IMR-90 (cell line): ENCODE measurements at regions not wholly inside any gene's neighbourhood (a gene's known extent, or its start where the extent isn't known, plus 50 kb on each side); places are given as distances from the start of the nearest gene placed in this dataset.
"Not testable (repeated sequence)": the region's sequence is repeated elsewhere in the genome, so short reads cannot be mapped to it uniquely, and the experiment has no call there.

Experiments
- ATAC-seq: fragments of 200-7000 bp; cut with Tn5 transposase; 2 replicates; pipeline ENCODE4 v1.9.1; 2020; ENCODE audit warnings: low read depth, mild to moderate bottlenecking, moderate library complexity
- BruUV-seq: library from RNA; stranded (reverse); fragments of 400-500 nt; replicated peaks from 2 replicates; lab custom pipeline; 2021; lab: Mats Ljungman, UMichigan
- CTCF ChIA-PET: fragments of 300-600 bp; formaldehyde crosslinking; extraction: SDS; loops from one replicate; lab custom pipeline; 2021; ENCODE audit warnings: antibody characterized with exemption; lab: Yijun Ruan, JAX
- POLR2A ChIA-PET: fragments of 300-600 bp; sonication (Branson Sonifier 250); formaldehyde crosslinking; loops from one replicate; lab custom pipeline; 2022; ENCODE audit warnings: antibody characterized with exemption; ENCODE audit not compliant: unreplicated experiment; lab: Charles Lee
- DNase-seq: peaks from one replicate; pipeline ENCODE4 v3.0.0; 2013
- H2AFZ ChIP-seq: replicated peaks from 2 replicates; pipeline ENCODE3; 2013; ENCODE audit warnings: low read length, mild to moderate bottlenecking; ENCODE audit not compliant: poor library complexity
- H2AK5ac ChIP-seq: 2 replicates; pipeline ENCODE4 v1.6.1; 2013; ENCODE audit warnings: low read depth, low read length, inconsistent platforms
- H2AK9ac ChIP-seq: replicated peaks from 2 replicates; pipeline ENCODE3; 2013; ENCODE audit warnings: mild to moderate bottlenecking, low read depth, low read length, moderate library complexity; ENCODE audit not compliant: poor library complexity
- H2BK120ac ChIP-seq: 2 replicates; pipeline ENCODE4 v1.6.1; 2013; ENCODE audit warnings: low read depth, low read length, inconsistent platforms
- H2BK15ac ChIP-seq: 3 replicates; pipeline ENCODE4 v1.6.1; 2013; ENCODE audit warnings: low read depth, low read length, inconsistent platforms
- H2BK20ac ChIP-seq: 2 replicates; pipeline ENCODE4 v1.6.1; 2013; ENCODE audit warnings: low read depth, mild to moderate bottlenecking, inconsistent platforms, low read length, moderate library complexity
- H2BK5ac ChIP-seq: 2 replicates; pipeline ENCODE4 v1.6.1; 2013; ENCODE audit warnings: mild to moderate bottlenecking, low read depth, low read length, inconsistent platforms; ENCODE audit not compliant: poor library complexity, severe bottlenecking
- H3K14ac ChIP-seq: replicated peaks from 2 replicates; pipeline ENCODE4 v1.6.1; 2013; ENCODE audit warnings: low read depth, low read length, inconsistent platforms
- H3K18ac ChIP-seq: 2 replicates; pipeline ENCODE4 v1.6.1; 2013; ENCODE audit warnings: low read depth, low read length, control low read depth
- H3K23ac ChIP-seq: 2 replicates; pipeline ENCODE4 v1.6.1; 2013; ENCODE audit warnings: low read depth, low read length, inconsistent platforms
- H3K27ac ChIP-seq: 2 replicates; pipeline ENCODE4 v1.5.1; 2013; ENCODE audit warnings: mild to moderate bottlenecking, control low read depth, low read length; ENCODE audit not compliant: insufficient read depth
- H3K27me3 ChIP-seq: 2 replicates; pipeline ENCODE4 v1.6.1; 2013; ENCODE audit warnings: low read length; ENCODE audit not compliant: control insufficient read depth, insufficient read depth
- H3K36me3 ChIP-seq: 2 replicates; pipeline ENCODE4 v1.6.1; 2013; ENCODE audit warnings: low read length, mixed read lengths; ENCODE audit not compliant: control insufficient read depth, insufficient read depth
- H3K4ac ChIP-seq: 2 replicates; pipeline ENCODE4 v1.6.1; 2013; ENCODE audit warnings: low read depth, low read length, inconsistent platforms
- H3K4me1 ChIP-seq: 2 replicates; pipeline ENCODE4 v1.6.1; 2013; ENCODE audit warnings: low read length, mixed read lengths; ENCODE audit not compliant: control insufficient read depth, insufficient read depth
- H3K4me2 ChIP-seq: 2 replicates; pipeline ENCODE4 v1.6.1; 2013; ENCODE audit warnings: low read depth, mild to moderate bottlenecking, control low read depth, low read length, moderate library complexity
- H3K4me3 ChIP-seq: 2 replicates; pipeline ENCODE4 v1.5.1; 2013; ENCODE audit warnings: low read depth, mild to moderate bottlenecking, control low read depth, low read length, moderate library complexity; ENCODE audit not compliant: insufficient read depth
- H3K56ac ChIP-seq: 2 replicates; pipeline ENCODE4 v1.6.1; 2013; ENCODE audit warnings: low read length, inconsistent platforms; ENCODE audit not compliant: insufficient read depth; ENCODE audit errors: extremely low read depth
- H3K79me1 ChIP-seq, 2 experiments: 2 replicates each; pipeline ENCODE4 v1.6.1; 2013; ENCODE audit warnings: low read length in 2 of 2, inconsistent platforms in 1 of 2, low read depth in 1 of 2
- H3K9ac ChIP-seq: 2 replicates; pipeline ENCODE4 v1.6.1; 2013; ENCODE audit warnings: low read depth, low read length, control low read depth
- H3K9me1 ChIP-seq: 2 replicates; pipeline ENCODE4 v1.6.1; 2013; ENCODE audit warnings: low read length, inconsistent platforms; ENCODE audit not compliant: insufficient read depth
- H3K9me3 ChIP-seq: 2 replicates; pipeline ENCODE4 v1.6.1; 2013; ENCODE audit warnings: low read length; ENCODE audit not compliant: control insufficient read depth, insufficient read depth
- H4K20me1 ChIP-seq: 2 replicates; pipeline ENCODE4 v1.6.1; 2013; ENCODE audit warnings: low read length, inconsistent platforms; ENCODE audit not compliant: insufficient read depth
- H4K5ac ChIP-seq: 2 replicates; pipeline ENCODE4 v1.6.1; 2013; ENCODE audit warnings: mild to moderate bottlenecking, low read depth, low read length, control low read depth
- H4K8ac ChIP-seq, 2 experiments: 2 replicates each; pipeline ENCODE4 v1.6.1; 2013; ENCODE audit warnings: low read depth in 2 of 2, low read length in 2 of 2, control low read depth in 1 of 2, inconsistent platforms in 1 of 2
- H4K91ac ChIP-seq: 2 replicates; pipeline ENCODE4 v1.6.1; 2013; ENCODE audit warnings: low read depth, low read length, inconsistent platforms; ENCODE audit not compliant: insufficient read depth
- BHLHE40 ChIP-seq: fragments of 150-350 bp; IDR thresholded peaks from 2 replicates; pipeline ENCODE4 v1.6.1; 2016; ENCODE audit warnings: mild to moderate bottlenecking, low read depth, low read length
- CEBPB ChIP-seq: IDR thresholded peaks from 2 replicates; pipeline ENCODE4 v1.6.1; 2012; ENCODE audit warnings: low read depth, low read length, improper control_type of control experiment
- FOS ChIP-seq: fragments of 150-350 bp; IDR thresholded peaks from 2 replicates; pipeline ENCODE4 v1.6.1; 2016; ENCODE audit warnings: low read depth, low read length
- POLR2A ChIP-seq: IDR thresholded peaks from 2 replicates; pipeline ENCODE4 v1.6.1; 2012; ENCODE audit warnings: mild to moderate bottlenecking, low read depth, low read length
- RAD21 ChIP-seq: IDR thresholded peaks from 2 replicates; pipeline ENCODE4 v1.6.1; 2012; ENCODE audit warnings: low read length, improper control_type of control experiment
- RCOR1 ChIP-seq: IDR thresholded peaks from 2 replicates; pipeline ENCODE4 v1.6.1; 2012; ENCODE audit warnings: mild to moderate bottlenecking, low read length, improper control_type of control experiment; ENCODE audit not compliant: insufficient replicate concordance
- WGBS, 2 experiments: methylation state at CpG; one replicate each; pipeline versions ENCODE4 v1.1.5 to v1.1.7; 2013; ENCODE audit warnings: missing lambda C conversion rate in 2 of 2; ENCODE audit not compliant: insufficient read length in 1 of 2; ENCODE audit errors: extremely low coverage in 2 of 2; 5-methylcytosine and 5-hydroxymethylcytosine counted together
- dilution Hi-C: fragments of 300-500 bp; cut with HindIII; formaldehyde crosslinking; loops from one replicate; pipeline ENCODE4 v1.14.3; 2018; ENCODE audit warnings: low sequenced_read_pairs; ENCODE audit not compliant: unreplicated experiment
- in situ Hi-C: fragments of 300-500 bp; cut with MboI; formaldehyde crosslinking; loops from 3 replicates; pipeline ENCODE4 v1.14.3; 2019; ENCODE audit warnings: low sequenced_read_pairs, inconsistent platforms, mixed read lengths
- intact Hi-C: fragments of 100-400 bp; cut with micrococcal nuclease; formaldehyde crosslinking; loops from 2 replicates; pipeline ENCODE4 v1.10.0; 2022

DNA sequence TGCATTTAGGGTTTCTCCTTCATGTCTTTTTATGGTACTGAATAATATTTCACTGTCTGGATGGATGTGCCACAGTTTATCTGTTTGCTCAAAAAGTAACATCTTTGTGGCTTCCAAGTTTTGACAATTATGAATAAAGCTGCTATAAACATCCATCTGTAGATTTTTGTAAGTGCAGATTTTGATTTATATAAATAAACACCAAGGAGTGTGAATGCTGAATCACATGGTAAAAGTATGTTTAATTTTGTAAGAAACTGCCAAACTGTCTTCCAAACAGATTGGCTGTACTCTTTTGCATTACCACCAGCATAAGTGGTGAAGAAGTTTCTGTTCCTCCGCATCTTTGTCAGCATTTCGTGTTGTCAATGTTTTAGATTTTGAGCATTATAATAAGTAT is 158.7 kb upstream of the GIMD1 start:
- CTCF ChIA-PET, result no interaction called here
- TF ChIP-seq RCOR1, result no peak
- no peak for TF ChIP-seq BHLHE40
- no peak for TF ChIP-seq CEBPB
- TF ChIP-seq POLR2A, result no peak
- no peak for TF ChIP-seq RAD21
- TF ChIP-seq FOS, result no peak
- in situ Hi-C loops, result no loop called here
- Histone ChIP-seq H4K91ac (no peak overlapping the region), H4K5ac (no peak overlapping the region), H3K4me2 (no peak overlapping the region), H3K9ac (no peak overlapping the region), H2AFZ (no peak overlapping the region), H4K8ac (no peak overlapping the region), H2AK5ac (no peak overlapping the region), H2BK5ac (no peak overlapping the region), H3K56ac (no peak overlapping the region), H3K36me3 (no peaks in the 10 kb centered on the region), H3K18ac (no peak overlapping the region), H4K20me1 (no peaks in the 10 kb centered on the region), H3K27ac (no peak overlapping the region), H3K9me3 (no peaks in the 10 kb centered on the region), H2BK15ac (no peak overlapping the region), H2AK9ac (no peak overlapping the region), H2BK20ac (no peak overlapping the region), H3K14ac (no peak overlapping the region), H3K79me1 (no peaks in the 10 kb centered on the region), H3K4me3 (no peak overlapping the region), H3K27me3 (no peaks in the 10 kb centered on the region), H3K23ac (no peak overlapping the region), H2BK120ac (no peak overlapping the region), H3K9me1 (no peaks in the 10 kb centered on the region), H3K4me1 (no peaks in the 10 kb centered on the region), H3K4ac (no peak overlapping the region)
- no peak for ATAC-seq
- POLR2A ChIA-PET, result no interaction called here
- no TSS peak for BruUV-seq
- dilution Hi-C loops, result no loop called here
- no peak for DNase-seq
- no CpG with 5 or more reads among the region's 2 CpGs for WGBS, 2 experiments
- intact Hi-C loops, result no loop called here

DNA sequence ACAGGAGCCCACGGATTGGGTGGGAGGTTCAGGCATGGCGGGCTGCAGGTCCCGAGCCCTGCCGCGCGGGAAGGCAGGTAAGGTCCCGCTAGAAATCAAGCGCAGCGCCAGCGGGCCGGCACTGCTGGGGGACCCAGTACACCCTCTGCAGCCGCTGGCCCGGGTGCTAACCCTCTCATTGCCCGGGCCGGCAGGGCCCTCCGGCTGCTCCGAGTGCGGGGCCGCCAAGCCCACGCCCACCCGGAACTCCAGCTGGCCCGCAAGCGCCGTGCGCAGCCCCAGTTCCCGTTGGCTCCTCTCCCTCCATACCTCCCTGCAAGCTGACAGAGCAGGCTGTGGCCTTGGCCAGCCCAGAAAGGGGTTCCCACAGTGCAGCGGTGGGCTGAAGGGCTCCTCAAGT is 156.8 kb upstream of the GIMD1 start:
- H2AK5ac ChIP-seq, H3K9ac ChIP-seq, H3K36me3 ChIP-seq, H3K4me1 ChIP-seq, H3K4me2 ChIP-seq, H2AK9ac ChIP-seq, H4K8ac ChIP-seq, H2BK5ac ChIP-seq, intact Hi-C loops, H3K27me3 ChIP-seq, H3K27ac ChIP-seq, H3K4ac ChIP-seq, H2BK15ac ChIP-seq, dilution Hi-C loops, H4K20me1 ChIP-seq, H3K18ac ChIP-seq, H2BK120ac ChIP-seq, BruUV-seq, H4K91ac ChIP-seq, H4K5ac ChIP-seq, H2AFZ ChIP-seq, in situ Hi-C loops, H3K79me1 ChIP-seq, POLR2A ChIA-PET, H3K56ac ChIP-seq, H3K23ac ChIP-seq, DNase-seq, H3K14ac ChIP-seq, CTCF ChIA-PET, H3K9me1 ChIP-seq, H2BK20ac ChIP-seq, ATAC-seq, H3K4me3 ChIP-seq, H3K9me3 ChIP-seq: not testable (repeated sequence)
- WGBS, 2 experiments, result 100% methylated on average over 2 of the region's 27 CpGs; no CpG with 5 or more reads in 1 of the 2 experiments
